SIG-M5 treated with dmso at 0.1 percent for 504 hours (cell line): ENCODE measurements at regions not wholly inside any gene's neighbourhood (a gene's known extent, or its start where the extent isn't known, plus 50 kb on each side); places are given as distances from the start of the nearest gene placed in this dataset.

ENCODE experiments used
- DNase-seq: peaks from one replicate; lab custom pipeline; 2025; ENCODE audit not compliant: unreplicated experiment; lab: John Stamatoyannopoulos, UW

DNA sequence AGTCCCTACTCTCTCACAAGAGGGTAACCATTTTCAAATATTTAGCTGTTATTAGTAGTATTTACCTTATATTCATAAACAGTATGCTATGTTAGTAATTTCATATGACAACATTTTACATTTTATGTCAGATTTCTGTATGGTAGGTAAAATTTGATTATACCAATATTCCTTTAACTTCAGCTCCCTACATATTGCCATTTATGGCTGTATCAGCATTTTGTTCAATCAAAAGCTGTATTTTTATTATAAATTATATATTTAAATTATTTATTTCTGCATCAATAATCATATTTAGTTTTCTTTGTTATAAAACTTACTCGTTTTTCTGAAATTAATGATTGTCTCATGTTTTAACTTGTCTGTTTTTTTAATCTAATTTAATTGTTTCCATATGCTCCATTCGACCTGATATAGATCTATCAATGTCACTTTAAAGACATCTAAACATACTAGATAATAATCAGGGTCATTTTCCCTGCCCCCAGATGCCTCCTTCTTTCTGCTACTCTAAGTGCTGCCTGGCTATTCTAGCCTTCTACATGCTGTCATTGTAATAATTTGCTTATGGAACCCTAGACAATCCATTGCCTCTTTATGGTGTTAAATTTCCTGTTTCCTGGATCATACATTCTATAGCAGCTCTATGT lies 1976.7 kb upstream of the ADGRL3 start:
- no peak for DNase-seq

DNA sequence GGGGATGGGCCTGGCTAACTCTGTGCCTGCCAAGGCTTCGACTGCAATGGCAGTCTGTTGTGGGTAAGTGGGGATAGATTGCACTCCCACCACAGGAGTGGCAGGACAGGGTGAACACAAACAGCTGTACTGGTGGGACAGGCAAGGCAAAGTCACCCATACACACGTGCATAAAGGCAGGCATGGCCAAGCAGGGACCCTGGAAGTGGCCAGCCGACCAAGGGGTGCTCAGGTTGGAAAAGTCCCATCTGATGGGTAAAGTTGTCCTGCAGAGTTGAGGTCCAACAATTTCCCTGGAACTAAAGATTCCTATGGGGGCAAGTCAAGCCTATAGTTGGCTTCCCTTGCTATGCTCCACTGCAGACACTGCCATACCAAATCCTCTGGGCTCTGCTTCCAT lies 1961.9 kb upstream of the ADGRL3 start:
- DNase-seq: no peak

DNA sequence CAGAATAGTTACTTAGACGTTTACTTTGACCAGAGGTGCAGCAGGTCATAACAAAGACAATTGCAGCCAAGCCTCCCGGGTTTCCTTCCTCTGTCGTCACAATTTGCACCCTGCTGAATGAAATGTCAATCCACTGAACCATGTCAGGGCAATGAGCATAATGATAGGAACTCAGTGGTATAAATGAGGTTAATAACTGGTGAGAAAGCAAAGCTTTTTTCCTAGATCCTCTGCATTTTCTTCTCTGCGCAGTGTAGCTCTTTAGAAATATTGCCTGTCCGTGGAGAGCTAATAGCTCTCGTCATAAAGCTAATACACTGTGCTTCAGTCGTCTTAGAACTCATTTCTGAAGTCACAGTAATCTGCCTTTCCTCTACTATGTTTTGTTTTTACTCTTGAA lies 1960.1 kb upstream of the ADGRL3 start:
- no peak for DNase-seq

DNA sequence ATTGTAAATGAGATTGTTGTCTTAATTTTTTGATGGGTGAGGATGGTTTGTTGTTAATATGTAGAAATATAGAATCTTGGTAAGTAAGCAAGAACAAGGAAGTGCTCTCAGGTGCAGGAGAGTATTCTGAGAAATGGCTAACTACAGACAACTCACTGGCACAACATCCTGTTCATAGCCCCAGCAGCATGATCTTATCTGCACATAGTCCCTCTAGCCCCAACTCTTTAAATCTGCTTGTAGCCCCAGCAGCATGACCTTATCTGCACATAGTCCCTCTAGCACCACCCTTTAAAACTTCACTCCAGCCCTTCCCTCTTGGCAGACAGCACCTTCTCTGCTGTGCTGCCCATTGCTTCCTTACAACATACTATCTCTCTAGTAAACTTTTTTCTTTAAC lies 1957.1 kb upstream of the ADGRL3 start:
- DNase-seq: no peak

DNA sequence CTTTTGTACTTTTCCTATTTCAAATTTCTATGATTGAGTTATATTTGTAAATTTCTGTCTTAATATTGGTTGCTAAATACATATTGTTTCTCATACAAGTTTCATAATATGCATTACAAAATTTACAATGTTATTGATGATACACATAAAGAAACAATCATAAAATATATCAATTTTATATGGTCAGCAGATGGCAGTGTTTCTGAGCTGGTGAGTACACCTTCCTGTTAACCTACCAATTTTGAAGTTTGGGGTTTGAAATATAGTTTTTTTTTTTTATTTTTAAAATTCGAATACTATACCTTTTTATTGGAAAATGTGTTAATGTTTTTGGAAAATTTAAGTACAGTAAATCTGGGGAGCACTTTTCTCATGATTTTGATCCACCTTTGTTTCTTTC lies 1953.1 kb upstream of the ADGRL3 start:
- DNase-seq: no peak

DNA sequence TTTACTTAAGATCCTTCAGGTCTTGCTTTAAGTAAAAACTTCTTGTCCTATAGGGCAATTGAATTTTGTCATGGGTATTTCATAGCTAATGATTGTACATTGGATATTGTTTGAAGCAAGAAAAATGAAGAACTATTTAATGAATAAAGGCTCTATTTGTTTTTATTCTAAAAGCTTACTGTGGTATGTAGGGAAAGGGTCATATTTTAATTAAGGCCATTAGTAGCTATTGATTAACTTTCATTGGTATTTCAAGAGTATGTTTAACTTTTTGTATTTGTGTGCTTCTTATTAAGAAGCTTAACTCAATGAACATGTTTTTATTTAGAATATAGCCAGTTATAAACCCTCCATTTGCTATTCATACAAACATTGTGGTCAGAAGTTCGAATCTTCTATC lies 1951.8 kb upstream of the ADGRL3 start:
- DNase-seq: no peak

DNA sequence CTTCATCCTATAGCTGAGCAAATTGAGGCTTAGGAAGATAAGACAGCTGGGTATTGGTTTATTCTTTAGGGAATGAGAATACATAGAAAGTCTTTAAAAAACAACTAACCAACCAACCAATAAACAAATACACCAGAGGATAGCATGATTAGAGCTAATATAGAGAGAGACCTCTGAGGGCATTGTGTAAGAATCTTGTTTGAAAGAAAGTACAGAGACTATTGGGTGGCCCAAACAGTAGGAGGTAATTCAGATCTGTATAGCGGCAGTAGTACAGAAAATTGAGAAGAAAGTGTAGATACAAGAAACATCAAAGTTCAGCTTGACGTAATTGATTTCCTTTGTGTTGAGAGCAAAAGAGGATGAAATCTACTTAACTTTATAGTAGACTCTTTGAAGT lies 1951.0 kb upstream of the ADGRL3 start:
- no peak for DNase-seq

DNA sequence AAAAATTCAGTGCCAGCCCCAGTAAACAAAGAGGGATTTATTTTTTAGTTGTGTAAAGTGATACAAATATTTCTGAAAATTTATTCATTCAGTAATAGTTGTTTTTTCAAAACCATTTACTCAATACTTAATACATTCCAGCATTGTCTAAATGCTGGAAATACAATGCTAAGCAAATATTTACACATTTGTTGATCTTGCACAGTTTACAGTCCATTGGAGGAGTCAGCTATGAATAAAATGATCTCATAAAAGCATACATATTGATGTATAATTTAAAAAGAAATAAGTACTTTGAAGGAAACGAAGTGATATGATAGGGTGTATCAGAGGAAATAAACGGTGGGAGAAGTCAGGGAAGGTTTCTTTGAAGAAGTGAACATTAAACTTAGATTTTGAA lies 1942.1 kb upstream of the ADGRL3 start:
- no peak for DNase-seq

DNA sequence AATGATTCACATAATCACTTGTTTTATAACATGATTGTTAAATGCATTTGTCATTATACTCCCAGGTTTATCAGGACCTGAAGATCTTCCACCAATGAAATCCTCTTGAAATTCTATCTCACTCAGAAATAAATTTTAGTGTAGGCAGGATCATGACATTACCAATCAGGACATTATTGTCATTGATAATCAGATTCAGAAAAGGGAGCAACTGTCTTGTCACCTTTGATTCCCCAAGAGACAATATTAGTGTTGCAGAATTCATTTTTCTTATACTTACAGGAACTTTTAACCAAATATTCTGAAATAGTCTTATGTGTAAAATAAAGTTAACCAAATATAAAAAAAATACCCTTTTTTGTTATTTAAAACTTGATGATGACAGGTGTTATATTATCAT lies 1892.5 kb upstream of the ADGRL3 start:
- DNase-seq: no peak

DNA sequence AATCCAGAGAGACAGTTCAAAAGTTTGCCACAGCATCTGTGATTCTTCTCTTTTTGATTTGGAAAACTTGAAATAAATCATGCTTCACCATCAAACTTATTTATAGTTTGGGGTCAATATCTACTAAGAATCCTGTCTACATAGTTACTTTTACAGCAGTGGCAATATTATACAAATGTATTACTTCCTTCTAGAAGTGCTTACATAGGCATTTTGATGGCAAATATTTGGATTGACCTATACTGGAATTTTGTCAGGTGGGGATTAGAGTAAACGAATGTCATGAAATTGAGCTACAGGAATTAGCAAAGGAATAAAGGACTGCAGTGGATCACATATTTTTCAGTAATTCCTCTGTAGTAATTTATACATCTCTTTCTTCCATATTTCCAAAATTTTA lies 1885.5 kb upstream of the ADGRL3 start:
- DNase-seq: no peak

DNA sequence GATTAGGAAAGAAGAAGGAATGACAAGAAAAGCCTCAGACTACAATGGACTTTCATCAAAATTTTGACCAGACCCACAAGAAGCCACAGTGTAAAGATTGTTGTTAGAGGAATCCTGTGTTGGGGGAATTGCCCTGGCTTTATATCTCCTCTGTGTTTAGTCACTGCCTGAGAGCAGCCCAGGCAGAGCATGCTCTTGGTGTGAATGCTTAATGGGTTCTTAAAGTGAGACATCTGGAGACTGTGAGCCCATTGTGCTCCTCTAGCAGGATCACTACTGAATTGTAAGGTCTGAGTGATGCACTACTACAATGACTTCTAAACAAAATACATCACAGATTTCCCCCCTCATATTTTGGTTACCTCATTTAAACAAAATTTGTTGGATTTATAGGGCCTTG lies 1860.5 kb upstream of the ADGRL3 start:
- no peak for DNase-seq

DNA sequence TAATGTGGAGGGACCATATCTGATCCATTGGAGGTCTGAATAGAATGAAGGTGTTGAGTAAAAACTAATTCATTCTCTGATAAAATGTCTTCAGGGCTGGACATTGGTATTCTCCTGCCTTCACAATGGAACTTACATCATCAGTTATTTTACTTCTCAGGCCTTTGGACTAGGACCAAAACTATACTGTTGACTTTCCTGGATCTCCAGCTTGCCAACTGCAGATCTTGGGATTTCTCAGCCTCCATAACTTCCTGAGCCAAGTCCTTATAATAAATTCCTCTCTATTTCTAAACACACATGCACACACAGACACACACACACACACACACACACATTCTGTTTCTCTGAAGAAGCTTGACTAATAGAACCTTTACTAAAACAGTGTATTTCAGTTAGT lies 1858.6 kb upstream of the ADGRL3 start:
- DNase-seq: no peak

DNA sequence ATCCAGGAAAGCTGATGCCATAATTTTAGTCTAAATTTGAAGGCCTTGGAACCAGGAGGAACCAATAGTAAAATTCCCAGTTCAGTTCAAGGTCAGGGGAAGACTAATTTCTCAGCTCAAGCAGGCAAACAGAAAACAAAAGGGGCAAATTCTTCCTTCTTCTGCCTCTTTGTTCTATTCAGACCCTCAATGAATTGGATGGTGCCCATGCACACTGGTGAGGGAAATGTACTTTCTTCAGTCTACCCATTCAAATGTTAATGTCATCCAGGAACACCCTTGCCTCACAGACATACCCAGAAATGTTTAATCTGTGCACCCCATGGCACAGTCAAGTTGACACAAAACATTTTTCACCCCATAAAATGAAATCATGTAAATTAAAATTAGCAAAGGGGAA lies 1851.2 kb upstream of the ADGRL3 start:
- DNase-seq: no peak

DNA sequence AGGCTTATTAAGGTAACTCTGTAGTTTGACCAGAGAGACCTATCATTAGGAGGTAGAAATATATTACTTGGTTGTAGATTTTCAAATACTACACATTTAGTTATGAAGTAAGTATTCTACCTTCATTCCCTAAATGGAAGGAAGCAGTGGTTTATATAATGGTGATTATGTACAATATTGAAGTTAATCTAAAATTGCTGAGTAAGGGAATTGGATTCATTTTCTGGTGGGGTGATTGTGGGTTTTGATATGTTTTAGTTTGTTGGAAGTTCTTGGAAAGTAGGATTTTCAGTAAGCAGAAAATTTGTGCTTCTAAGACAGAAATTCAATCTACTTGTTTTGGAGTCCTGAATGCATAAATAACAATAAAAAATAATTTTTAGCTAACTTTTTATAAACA lies 1830.9 kb upstream of the ADGRL3 start:
- DNase-seq: no peak

DNA sequence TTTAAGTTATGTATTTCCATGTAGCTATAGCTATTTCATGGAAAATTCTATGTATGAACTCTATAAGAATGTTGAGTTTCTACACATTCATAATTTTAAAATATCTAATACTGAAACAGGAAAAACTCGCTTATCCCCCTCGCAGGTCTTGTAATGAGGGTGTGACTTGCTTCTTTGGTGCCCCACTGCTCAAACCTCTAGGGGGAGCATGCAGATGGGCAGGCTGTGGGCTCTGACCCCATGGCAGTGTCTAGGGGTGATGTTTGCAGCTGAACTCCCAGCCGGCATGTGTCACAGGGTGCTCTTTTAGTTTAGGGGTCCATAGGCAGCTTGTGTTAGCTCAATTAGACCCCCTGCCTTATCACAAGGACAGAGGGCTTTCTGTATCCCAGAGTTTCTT lies 1825.7 kb upstream of the ADGRL3 start:
- no peak for DNase-seq

DNA sequence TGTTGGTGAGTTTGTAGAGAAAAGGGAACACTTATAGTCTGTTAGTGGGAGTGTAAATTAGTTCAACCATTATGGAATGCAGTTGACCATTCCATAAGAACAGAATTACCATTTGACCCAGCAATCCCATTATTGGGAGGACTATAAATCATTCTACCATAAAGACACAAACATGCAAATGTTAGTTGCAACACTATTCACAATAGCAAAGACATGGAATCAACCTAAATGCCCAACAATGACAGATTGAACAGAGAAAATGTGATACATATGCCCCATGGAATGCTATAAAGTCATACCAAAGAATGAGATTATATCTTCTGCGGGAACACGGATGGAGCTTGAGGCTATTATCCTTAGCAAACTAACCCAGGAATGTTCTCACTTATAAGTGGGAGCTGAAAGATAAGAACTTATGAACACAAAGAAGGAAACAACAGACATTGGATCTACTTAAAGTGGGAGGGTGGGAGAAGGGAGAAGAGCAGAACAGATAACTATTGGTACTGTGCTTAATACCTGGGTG lies 1819.2 kb upstream of the ADGRL3 start:
- no peak for DNase-seq

DNA sequence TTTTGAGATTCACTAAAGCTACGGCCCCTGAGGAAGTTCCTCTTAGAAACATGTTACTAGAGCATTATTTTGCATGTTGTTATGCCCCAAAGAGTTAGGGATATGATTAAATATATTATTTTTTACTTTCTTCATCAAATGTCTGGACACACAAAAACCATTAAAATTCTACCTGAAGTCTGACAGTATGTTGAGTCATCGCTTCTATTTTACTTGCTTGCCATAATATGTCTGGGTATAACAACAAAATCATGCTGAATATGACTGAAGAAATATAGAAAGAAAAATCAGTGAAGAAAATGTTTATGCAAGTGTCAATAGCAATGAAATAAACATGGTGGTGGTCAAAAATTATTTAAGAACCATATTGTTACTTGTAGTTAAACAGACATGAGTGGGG lies 1818.5 kb upstream of the ADGRL3 start:
- no peak for DNase-seq

DNA sequence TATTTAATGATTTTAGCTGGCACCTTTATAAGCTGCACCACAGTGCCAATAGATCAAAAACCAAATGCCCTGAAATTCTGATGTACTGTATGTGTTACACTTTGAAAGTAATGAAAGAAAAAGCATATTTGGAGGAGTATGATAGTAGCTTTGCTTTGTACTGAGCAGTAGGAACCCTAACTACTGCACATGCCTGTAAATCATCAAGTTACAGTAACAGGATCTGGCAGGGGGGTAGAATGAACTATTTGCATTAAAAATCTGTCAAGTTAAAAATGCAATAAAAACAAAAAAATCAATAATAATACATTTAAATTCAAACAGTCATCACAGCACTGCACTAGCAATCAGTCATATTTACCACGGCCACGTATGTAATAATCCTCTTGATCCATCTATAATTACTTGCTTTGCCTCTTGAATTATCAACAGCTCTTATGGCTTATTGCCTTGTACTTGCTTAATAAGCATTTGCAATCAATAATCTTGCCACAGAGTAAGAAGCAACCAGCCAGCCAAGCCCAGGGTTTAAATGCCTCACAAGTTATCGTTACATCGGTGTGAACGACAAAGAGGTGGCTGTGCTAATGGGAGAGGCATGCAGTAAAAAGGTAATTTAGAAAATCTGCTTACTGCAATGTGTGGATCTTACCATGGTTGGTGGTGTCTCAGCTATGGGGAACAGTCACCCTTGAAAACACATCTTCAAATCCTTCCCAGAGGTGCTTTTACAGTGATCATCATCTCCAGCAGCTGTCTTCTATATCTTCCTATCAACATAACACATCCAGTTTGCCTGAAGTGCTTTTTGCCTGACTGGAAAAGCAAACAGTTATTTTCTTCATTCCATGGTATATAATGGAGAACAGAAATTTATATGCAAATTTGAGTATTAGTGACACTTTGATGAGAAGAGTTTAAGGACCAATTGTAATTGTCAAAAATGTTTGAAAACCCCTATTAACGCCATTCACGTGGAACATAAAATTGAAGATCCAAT lies 1812.1 kb upstream of the ADGRL3 start:
- no peak for DNase-seq

DNA sequence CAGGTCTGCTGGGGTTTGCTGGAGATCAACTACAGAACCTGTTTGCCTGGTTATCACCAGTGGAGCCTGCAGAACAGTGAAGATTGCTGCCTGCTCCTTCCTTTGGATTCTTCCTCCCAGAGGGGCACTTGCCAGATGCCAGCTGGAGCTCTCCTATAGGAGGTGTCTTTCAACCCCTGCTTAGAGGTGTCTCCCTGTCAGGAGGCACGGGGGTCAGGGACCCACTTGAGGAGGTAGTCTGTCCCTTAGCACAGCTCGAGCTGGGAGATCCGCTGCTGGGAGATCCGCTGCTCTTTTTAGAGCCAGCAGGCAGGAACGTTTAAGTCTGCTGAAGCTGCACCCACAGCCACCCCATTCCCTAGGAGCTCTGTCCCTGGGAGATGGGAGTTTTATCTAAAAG lies 1806.3 kb upstream of the ADGRL3 start:
- no peak for DNase-seq

DNA sequence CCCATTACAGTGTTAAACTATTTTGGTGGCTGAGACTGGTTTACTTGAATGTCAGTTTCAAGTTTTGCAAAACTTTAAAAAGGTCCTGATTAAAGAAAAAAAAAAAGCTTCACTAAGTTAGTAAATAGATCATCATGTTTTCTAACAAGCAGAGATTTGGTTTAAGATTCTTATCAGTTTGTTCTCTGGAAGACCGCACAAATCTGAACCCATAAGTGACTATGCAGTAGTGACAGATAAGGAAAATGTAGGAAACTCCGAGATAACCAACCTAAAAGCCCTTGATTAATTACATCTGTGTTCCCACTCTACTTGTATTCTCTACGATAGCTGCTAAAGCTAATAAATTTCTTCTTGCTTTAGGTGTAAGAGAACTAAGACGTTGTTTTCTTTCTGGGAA lies 1799.8 kb upstream of the ADGRL3 start:
- DNase-seq: no peak

DNA sequence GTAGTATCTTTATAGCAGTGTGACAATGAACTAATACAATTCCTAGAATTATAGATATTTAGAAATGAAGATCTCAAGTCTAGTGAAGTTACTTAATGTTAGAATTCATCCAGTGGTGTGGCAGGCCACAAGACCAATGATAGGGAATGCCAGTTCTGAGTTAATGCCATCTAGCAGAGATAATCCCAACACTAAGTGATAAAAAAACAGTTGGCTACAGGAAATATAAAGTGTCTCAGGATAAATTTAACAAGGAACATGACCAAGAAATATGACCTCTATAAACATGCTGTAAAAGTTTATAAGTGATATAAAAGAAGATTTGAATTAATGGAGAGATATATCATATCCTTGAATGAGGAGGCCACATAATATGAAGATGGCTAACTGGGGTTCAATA lies 1790.5 kb upstream of the ADGRL3 start:
- DNase-seq: no peak

DNA sequence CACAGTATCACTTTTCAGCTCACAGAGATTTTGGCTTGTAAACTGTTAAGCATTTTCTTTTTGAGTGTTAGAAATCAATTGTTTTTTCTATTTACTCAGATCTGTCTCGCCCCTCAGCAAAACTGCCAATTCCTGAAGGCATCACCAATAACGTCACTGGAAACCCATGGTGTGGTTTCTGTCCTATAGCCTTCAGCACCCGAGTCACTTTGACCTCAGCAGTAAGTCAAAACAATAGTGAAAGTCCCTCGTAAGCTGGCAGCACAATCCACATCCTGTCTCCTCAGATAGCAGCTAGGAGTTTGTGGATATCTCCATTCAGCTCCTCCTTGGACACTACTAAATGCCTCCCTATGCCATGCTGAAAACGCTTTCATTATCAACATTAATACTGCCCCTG lies 1787.4 kb upstream of the ADGRL3 start:
- DNase-seq: no peak
